ENCODE measurements at regions not wholly inside any gene's neighbourhood (a gene's known extent, or its start where the extent isn't known, plus 50 kb on each side); places are given as distances from the start of the nearest gene placed in this dataset.

DNA sequence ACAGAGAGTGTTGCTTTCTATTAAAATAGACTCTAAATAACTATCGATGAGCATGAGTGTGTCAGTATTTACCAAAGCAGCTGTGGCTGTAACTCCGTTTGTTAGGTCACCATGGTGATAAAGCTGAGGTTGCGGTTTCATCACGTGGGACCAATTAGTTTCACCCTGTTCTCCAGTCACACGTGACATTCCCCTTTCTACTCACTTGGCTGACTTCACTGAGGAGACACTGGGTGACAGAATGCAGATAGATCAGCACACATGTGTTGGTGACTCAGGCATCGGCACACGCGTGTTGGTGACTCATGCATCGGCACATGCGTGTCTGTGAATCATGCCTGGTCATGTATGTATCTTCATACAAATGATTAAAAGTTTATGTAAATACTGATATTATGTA, 285.4 kb downstream of the THBS2 start:
- DNase-seq (ENCODE audit: low spot score), result no peak

DNA sequence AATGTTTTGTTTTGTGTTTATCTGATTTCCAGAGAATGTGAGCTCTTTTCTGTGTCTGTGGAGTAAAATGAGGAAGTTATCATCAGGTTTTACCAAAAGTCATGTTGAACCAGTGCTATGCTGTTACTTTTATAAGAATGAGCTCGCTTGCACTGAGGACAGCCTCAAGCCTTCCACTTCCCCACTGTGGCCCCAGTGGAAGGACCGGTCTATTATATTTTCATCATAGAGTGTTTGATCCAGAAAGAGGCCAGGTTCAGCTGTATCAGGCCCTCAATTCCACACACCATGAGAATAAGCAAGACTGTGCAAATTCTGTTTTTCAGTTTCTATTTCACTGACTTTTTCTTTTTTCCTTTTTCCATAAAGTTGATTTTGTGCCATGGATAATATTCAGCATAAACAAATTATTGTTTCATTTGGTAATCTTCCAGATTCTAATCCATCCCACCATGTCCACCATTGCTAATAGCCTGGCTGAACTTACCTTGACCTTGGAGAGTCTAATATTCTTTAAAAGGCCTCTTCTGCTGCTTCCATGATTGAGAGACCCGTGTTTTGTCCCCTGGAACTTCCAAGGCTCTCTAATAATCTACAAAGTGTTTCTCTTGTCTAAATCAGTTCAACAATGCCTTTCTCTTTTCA, 286.2 kb downstream of the THBS2 start:
- no peak for DNase-seq (ENCODE audit: low spot score)

DNA sequence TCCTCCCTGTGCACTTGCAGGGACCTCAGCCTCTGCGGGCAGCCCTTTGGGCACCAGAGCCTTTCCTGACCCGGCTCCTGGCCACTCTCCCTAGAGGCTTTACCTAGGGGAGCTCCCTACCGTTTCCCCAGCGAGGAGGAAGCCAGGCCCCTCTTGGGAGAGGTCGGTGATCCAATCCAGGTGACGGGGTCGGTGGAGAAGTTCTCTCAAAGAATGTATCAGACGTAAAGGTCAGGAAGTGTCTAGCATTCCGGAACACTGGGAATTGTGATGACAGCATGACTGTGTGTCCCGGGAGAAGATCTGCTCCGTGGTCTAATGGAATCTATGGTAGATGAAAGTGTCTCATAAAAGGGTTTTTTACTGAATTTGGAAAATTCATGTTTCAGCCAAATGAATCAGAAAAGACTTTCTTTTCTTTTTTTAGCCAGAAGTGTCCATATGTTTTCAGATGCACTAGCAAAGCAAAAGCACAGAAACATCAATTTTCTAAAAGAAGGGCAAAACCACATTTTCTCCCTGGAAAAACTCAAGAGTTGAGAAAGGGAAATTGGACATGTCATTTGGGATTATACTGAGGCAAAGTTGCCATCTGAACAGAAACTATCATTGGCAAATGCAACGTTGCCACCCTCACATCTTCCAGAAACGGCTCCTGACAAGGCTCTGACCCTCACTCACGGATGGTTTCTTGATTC, 289.4 kb downstream of the THBS2 start:
- no peak for DNase-seq (ENCODE audit: low spot score)

DNA sequence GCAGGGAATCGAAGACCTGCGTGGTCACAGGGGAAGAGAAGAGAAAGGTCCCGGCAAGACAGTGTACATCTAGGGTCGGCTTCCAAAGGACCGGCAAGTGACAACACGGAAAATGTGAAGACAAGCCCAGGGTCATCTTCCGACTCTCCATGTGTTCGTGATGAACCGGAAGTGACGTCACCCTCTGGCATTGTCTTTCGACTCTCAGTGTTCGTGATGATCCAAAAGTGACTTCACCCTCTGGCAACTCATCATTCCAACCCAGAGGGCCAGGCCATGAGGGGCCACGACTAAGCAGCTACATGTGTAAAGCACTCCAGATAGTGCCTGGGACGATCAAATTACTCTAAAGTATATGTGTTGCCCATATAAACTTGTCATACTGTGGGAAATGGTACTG, 290.8 kb downstream of the THBS2 start:
- DNase-seq (ENCODE audit: low spot score), result no peak

DNA sequence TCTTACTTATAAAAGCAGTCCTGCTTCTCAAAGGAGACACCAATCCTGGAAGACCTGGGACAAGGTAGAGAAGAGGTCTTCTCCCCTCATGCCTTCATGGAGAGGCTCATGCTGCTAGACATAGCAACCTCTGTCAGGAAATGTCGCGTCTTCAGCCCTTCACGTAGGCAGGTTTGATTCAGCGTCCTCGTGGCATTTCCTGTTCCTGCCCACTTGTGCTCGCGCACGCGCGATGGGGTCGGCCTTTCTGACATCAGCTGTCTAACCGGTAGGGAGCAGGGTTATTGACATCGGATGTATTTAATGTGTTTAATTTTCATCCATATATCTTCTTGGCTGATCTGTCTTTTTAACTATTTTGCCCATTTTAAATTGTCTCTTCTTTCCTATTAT, 292.4 kb downstream of the THBS2 start:
- no peak for DNase-seq (ENCODE audit: low spot score)

GRCh38 chr6:168960551-168961263, 292.9 kb downstream of the THBS2 start:
- DNase-seq (ENCODE audit: low spot score), result no peak

- DNase-seq (ENCODE audit: low spot score), result no peak
Measured at GRCh38 chr6:168959696-168960095, 293.9 kb downstream of the THBS2 start.

DNA sequence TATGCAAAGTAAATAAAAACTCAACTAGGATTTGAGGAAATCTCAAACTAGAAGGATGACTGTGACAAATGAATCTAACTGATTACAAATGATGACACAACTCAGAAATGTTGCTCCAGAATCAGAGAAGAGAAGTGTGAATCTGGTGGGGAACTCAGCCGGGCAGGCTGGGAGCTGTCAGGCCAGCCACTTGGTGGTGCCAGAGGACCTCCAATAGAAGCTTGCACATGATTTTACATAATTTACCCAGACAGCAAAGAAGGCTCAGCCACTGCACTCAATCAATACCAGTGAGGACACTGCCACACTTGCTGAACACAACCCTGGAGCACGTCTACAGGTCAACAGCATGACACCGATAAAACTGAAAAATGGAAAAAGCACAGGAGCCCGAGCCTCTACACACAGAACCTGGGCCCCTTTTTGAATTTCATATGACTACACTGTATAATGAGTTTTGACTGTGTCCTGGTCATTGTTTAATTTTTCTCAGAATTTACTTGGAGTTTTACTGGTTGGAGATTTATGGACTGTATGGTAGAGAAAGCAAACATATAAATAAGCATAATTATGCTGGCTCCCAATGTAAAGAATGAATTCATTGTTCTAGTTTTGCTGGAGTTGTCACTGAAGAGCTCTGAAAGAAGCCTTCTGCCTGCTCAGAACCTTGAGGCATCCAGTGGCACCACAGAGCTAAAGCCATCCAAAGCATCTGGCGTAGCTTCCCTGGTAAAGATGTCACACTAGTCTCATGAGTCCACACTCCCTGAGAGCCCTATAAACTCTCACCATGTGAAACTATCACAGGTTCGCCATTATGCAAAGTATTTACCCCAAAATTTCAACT, 296.5 kb downstream of the THBS2 start:
- no peak for DNase-seq (ENCODE audit: low spot score)

DNA sequence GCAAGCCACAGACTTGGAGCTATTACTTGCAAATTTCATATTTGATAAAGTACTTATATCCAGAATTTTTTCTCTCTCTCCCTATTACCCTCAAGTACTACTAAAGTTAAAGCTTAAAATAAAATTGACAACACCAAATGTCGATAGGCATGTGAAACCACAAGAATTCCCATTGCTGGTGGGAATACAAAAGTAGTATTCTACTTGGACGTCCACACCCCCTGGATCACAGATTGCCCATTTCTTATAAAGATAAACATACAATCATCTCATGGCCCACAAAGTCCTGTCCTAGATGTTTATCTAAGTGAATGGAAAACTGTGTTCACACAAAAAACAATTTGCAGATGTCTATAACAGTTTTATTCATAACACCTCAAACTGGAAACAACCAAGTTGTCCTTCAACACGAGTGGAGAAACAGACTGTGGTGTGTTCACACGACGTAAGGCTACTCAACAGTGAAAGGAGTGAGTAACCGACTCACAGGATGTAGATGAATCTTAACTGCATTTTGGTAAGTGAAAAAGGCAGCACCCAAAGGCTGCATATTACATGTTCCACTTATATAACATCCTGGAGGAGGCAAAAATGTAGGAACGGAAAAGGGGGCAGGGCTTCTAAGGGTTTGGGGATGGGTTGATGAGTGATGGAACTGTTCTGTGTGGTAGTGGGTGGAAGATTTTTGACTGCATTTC, 297.4 kb downstream of the THBS2 start:
- DNase-seq (ENCODE audit: low spot score), result no peak

DNA sequence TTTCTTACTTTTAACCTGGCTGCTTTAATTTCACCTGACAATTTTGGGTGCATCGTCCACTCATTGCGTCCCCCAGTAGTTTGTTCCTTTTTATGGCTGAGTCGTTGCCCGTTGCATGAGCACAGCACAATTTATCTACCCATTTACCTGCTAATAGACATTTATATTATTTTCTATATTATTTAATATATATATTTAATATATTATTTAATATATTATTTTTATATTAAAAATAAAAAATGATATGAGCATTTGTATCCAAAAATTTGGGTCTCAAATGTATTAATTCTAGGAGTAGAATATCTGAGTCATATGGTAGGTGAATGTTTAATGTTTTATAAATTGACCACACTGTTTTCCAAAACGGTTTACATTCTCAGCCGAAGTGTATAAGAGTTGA, 300.2 kb downstream of the THBS2 start:
- no peak for DNase-seq (ENCODE audit: low spot score)

GRCh38 chr6:168951217-168951616, 302.4 kb downstream of the THBS2 start:
- no peak for DNase-seq (ENCODE audit: low spot score)

- DNase-seq (ENCODE audit: low spot score), result no peak
Measured at GRCh38 chr6:168950858-168951214, 302.8 kb downstream of the THBS2 start.

DNA sequence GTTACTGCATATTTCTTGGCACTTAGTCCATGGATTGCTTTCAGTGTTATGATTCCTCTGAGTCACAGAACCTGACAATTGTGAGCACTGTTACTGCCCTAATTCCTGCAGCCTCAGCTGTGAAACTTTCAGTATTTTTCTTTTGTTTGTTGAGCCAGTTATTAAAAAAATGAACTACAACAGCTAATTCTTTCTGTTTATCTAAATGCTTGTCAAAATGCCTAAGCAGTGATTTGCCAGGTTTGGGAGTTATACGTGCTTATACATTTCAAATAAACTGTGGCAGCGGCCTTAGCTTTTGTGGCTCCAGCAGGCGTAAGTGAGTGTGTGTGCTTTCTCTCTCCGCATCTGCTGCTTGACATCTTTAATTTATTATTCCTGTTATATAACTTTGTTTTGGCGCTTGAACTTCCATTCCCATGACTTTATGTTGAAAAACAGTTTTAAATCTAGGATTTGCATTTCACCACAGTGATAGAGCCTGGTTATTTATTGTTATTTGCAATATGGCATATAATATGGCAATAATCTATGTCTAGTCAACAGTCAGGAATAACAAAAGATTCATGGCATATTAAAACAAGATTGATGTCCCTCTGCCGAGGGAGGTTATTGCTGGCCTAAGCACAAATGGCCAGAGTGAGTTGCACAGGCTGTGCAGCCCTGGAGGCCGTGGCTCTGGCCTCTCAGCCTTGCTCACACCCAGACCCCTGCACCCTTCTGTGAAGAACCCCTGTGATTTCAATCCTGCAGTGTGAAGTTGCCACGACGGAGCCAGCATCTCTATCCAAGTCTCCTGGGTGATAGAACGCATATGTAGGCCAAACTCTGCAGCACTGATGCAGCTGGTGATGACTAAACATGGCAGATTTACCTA, 303.4 kb downstream of the THBS2 start:
- no peak for DNase-seq (ENCODE audit: low spot score)

DNA sequence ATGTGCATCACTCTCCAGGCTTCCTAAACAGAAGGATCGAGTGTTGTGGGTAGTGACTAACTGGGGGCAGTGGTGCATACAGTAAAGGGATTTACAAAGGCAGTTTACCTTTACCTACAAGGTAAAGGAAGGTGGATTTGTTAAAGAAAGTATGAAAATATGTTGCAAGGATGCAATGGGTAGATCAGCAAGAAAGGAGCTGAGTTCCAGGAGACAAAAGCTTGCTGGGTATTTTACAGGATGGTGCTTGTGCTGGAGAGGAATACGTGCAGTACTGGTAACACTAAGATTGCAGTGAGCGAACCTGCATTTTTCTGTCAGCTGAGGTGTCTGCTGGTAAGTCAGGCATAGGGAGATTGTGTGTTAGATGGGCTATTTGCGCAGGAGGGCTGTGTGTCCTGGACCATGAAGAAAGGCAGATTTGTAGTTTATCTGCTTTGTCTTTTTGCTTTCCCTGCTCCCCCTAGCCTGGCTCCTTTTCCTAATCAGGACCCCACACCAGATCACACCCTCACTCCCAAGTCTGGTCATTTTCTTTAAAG, 304.6 kb downstream of the THBS2 start:
- DNase-seq (ENCODE audit: low spot score), result no peak

DNA sequence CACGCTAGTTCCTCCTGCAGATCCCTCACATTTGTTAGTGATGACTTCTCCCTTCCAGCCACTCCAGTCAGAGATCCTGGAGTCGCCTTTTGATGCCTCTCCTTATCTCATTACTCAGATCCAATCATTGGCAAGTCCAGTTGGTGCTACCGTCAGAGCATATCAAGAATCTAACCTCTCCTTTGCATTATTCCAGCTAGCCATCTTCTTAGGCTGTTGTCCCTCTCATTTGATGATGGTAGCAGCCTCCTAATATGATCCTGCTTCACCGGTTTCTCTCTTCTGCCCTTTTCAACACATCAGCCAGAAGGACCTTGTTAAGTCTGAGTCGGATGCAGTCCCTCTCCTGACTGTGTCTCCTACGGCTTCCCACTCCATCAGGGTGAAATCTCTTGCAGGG, 305.6 kb downstream of the THBS2 start:
- DNase-seq (ENCODE audit: low spot score), result no peak

GRCh38 chr6:168943231-168943905, 310.3 kb downstream of the THBS2 start:
- no peak for DNase-seq (ENCODE audit: low spot score)

DNA sequence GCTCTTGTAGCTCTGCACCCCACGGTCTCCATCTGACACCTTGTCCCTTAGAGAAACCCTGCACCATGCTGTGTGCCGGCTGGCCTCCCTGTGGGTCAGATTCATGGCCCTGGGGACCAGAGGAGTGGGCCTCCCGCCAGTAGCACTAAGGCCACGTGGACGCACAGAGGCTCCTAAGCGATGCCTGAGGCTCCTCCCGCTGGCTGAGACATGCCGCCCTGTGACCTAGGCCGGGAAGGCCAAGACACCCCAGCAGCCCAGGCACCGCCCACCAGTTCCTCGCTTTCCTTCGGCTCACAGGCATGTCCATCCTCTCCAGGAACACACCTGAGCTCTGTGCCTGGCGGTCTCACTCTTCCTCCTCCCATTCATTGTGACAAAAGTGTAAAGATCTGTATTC, 311.0 kb downstream of the THBS2 start:
- DNase-seq (ENCODE audit: low spot score), result no peak

DNA sequence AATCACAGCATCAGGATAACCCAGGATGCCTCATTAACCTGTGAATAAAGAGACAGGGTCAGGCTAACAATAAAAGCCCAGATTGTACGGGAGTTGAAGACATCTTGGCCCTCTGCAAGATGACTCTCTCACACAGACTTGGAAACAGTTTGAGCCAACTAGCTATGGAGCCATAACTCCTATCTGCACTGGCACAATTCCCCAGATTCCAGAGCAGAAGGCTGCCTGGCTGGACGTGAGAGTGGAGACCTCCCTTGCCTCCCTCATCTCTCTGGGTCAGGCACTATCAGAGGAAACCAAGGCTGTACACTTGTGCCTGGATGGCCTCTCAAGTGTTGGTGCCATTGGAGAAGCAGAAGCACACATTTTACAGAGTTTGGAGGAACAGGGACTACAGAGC, 312.6 kb downstream of the THBS2 start:
- DNase-seq (ENCODE audit: low spot score), result no peak

- DNase-seq (ENCODE audit: low spot score), result no peak
Measured at GRCh38 chr6:168939796-168940195, 313.9 kb downstream of the THBS2 start.

- no peak for DNase-seq (ENCODE audit: low spot score)
Measured at GRCh38 chr6:168939041-168939440, 314.6 kb downstream of the THBS2 start.
